ENCODE measurements at regions not wholly inside any gene's neighbourhood (a gene's known extent, or its start where the extent isn't known, plus 50 kb on each side); places are given as distances from the start of the nearest gene placed in this dataset.

DNA sequence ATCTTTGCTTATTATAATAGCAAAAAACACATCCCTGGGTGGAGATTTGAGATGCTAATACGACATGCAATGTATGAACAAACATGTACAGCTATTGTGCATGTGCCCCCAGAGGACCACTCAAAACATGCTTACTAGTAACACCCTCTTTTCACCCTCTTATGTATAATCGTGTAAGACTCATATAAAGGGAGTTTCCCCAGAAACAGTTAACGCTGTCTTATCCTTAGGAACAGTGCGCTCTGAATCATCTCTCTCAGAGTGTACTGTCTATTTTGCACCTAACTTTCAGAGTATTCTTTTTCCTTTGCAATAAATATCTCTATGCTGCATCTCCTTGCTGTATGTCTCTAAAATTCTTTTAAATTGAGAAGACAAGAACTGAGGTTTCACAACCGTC, 2604.0 kb downstream of the PCDH9 start:
- TF ChIP-seq BHLHE40 (IDR thresholded peaks at IDR 0.05; ENCODE audit: borderline replicate concordance) = no peak
- no peak for TF ChIP-seq FOXM1 (IDR thresholded peaks at IDR 0.05; ENCODE audit: borderline replicate concordance)
- TF ChIP-seq TARDBP (IDR thresholded peaks at IDR 0.05) = no peak
- TF ChIP-seq ARNT (IDR thresholded peaks at IDR 0.05) = no peak
- TF ChIP-seq ZNF384 (IDR thresholded peaks at IDR 0.05) = no peak
- no peak for TF ChIP-seq HDGF (IDR thresholded peaks at IDR 0.05; ENCODE audit: borderline replicate concordance)
- no peak for TF ChIP-seq CTBP1 (IDR thresholded peaks at IDR 0.05; ENCODE audit: borderline replicate concordance)
- TF ChIP-seq L3MBTL2 (conservative IDR thresholded peaks at IDR 0.05) = no peak
- TF ChIP-seq FOXK2 (IDR thresholded peaks at IDR 0.05) = no peak
- TF ChIP-seq, protein P1, sequence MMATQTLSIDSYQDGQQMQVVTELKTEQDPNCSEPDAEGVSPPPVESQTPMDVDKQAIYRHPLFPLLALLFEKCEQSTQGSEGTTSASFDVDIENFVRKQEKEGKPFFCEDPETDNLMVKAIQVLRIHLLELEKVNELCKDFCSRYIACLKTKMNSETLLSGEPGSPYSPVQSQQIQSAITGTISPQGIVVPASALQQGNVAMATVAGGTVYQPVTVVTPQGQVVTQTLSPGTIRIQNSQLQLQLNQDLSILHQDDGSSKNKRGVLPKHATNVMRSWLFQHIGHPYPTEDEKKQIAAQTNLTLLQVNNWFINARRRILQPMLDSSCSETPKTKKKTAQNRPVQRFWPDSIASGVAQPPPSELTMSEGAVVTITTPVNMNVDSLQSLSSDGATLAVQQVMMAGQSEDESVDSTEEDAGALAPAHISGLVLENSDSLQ (IDR thresholded peaks at IDR 0.05) = no peak
- no peak for TF ChIP-seq LEF1 (IDR thresholded peaks at IDR 0.05; ENCODE audit: borderline replicate concordance)
- TF ChIP-seq ELF4 (IDR thresholded peaks at IDR 0.05) = no peak
- no peak for TF ChIP-seq SUZ12 (IDR thresholded peaks at IDR 0.05)

Measured in HEK293T (cell line).